SU-DHL-6 (cell line): ENCODE measurements at regions not wholly inside any gene's neighbourhood (a gene's known extent, or its start where the extent isn't known, plus 50 kb on each side); places are given as distances from the start of the nearest gene placed in this dataset.

Source experiments
- H2AFZ ChIP-seq: fragments of 200-600 bp; sonication (generic); 2 replicates; pipeline ENCODE4 v1.6.1; 2014; ENCODE audit warnings: low read depth, mild to moderate bottlenecking, moderate library complexity, mixed read lengths, antibody characterized with exemption, low read length; ENCODE audit not compliant: severe bottlenecking
- H3F3A ChIP-seq: fragments of 200-600 bp; shearing (Covaris generic); 2 replicates; pipeline ENCODE4 v1.6.0; 2016; ENCODE audit warnings: antibody characterized with exemption, mild to moderate bottlenecking; ENCODE audit not compliant: insufficient read depth
- H3K27ac ChIP-seq: fragments of 200-600 bp; sonication (generic); 2 replicates; pipeline ENCODE4 v1.5.1; 2016; ENCODE audit warnings: low read depth, mild to moderate bottlenecking, low read length, moderate library complexity, mixed read lengths
- H3K27me3 ChIP-seq: fragments of 200-600 bp; sonication (generic), shearing (Covaris generic); 2 replicates; pipeline ENCODE4 v1.6.0; 2014; ENCODE audit warnings: mild to moderate bottlenecking, low read length
- H3K36me3 ChIP-seq: fragments of 200-600 bp; sonication (generic); 2 replicates; pipeline ENCODE4 v1.6.1; 2014; ENCODE audit warnings: mild to moderate bottlenecking, low read length, mixed read lengths
- H3K4me2 ChIP-seq: fragments of 300-600, 200-600 bp; shearing (Covaris generic), sonication (generic); 2 replicates; pipeline ENCODE4 v1.6.0; 2014; ENCODE audit warnings: low read length, low read depth, mild to moderate bottlenecking; ENCODE audit not compliant: poor library complexity, severe bottlenecking
- H3K4me3 ChIP-seq: fragments of 200-600 bp; sonication (generic); 2 replicates; pipeline ENCODE4 v1.5.1; 2014; ENCODE audit warnings: antibody characterized with exemption, low read length, mild to moderate bottlenecking, mixed read lengths; ENCODE audit not compliant: insufficient read depth, poor library complexity, severe bottlenecking
- H3K79me2 ChIP-seq: fragments of 200-600 bp; sonication (generic); 2 replicates; pipeline ENCODE4 v1.6.1; 2014; ENCODE audit warnings: mild to moderate bottlenecking, low read length, moderate library complexity; ENCODE audit not compliant: insufficient read depth
- H3K9ac ChIP-seq: fragments of 200-600 bp; sonication (generic); 2 replicates; pipeline ENCODE4 v1.7.0; 2014; ENCODE audit warnings: mild to moderate bottlenecking, low read length
- H3K9me2 ChIP-seq: fragments of 200-600 bp; sonication (generic); replicated peaks from 2 replicates; pipeline ENCODE4 v1.6.1; 2014; ENCODE audit warnings: low read length; ENCODE audit not compliant: insufficient read depth
- H3K9me3 ChIP-seq: fragments of 200-600 bp; sonication (generic); 2 replicates; pipeline ENCODE4 v1.6.1; 2014; ENCODE audit warnings: low read length, mixed read lengths; ENCODE audit not compliant: insufficient read depth
- H4K20me1 ChIP-seq: fragments of 200-600 bp; sonication (generic); 2 replicates; pipeline ENCODE4 v1.6.1; 2014; ENCODE audit warnings: low read depth, mild to moderate bottlenecking, antibody characterized with exemption, low read length, moderate library complexity, mixed read lengths
- CTCF ChIP-seq: fragments of 200-600 bp; sonication (generic); IDR thresholded peaks from one replicate; pipeline ENCODE4 v1.5.1; 2017; ENCODE audit warnings: antibody characterized with exemption, mild to moderate bottlenecking, low read length, moderate library complexity; ENCODE audit not compliant: insufficient read depth, poor library complexity, severe bottlenecking
- EZH2phosphoT487 ChIP-seq: fragments of 200-600 bp; sonication (generic), shearing (Covaris generic); conservative IDR thresholded peaks from 2 replicates; pipeline ENCODE4 v1.6.1; 2018; ENCODE audit warnings: mild to moderate bottlenecking, antibody characterized with exemption, low read length, moderate library complexity, mixed read lengths

- no peak for TF ChIP-seq CTCF
- TF ChIP-seq EZH2phosphoT487, result no peak
- Histone ChIP-seq H3K36me3 (no peaks in the 10 kb centered on the region), H3K79me2 (no peaks in the 10 kb centered on the region), H3K9me3 (no peaks in the 10 kb centered on the region), H3K9ac (no peak overlapping the region), H3K27me3 (no peaks in the 10 kb centered on the region), H3K27ac (no peak overlapping the region), H3K4me2 (no peak overlapping the region), H3F3A (no peaks in the 10 kb centered on the region), H3K9me2 (no peaks in the 10 kb centered on the region), H2AFZ (no peak overlapping the region), H3K4me3 (no peak overlapping the region), H4K20me1 (no peaks in the 10 kb centered on the region)
Observed at GRCh38 chr13:22120646-22121045, 449.8 kb downstream of the FGF9 start.

- H3K9me3 ChIP-seq, result no peaks in the 10 kb centered on the region
- no peak overlapping the region for H3K4me2 ChIP-seq
- no peaks in the 10 kb centered on the region for H3K27me3 ChIP-seq
- TF ChIP-seq EZH2phosphoT487, result no peak
- TF ChIP-seq CTCF, result no peak
- no peak overlapping the region for H2AFZ ChIP-seq
- no peaks in the 10 kb centered on the region for H3K79me2 ChIP-seq
- no peaks in the 10 kb centered on the region for H4K20me1 ChIP-seq
- no peaks in the 10 kb centered on the region for H3K9me2 ChIP-seq
- H3K36me3 ChIP-seq, result no peaks in the 10 kb centered on the region
- no peak overlapping the region for H3K4me3 ChIP-seq
- no peak overlapping the region for H3K9ac ChIP-seq
- no peaks in the 10 kb centered on the region for H3F3A ChIP-seq
- no peak overlapping the region for H3K27ac ChIP-seq
Observed at GRCh38 chr13:22121146-22121739, 450.4 kb downstream of the FGF9 start.

GRCh38 chr13:22126433-22127021 lies 455.7 kb downstream of the FGF9 start:
- no peaks in the 10 kb centered on the region for H3K27me3 ChIP-seq
- H3K9me3 ChIP-seq, result no peaks in the 10 kb centered on the region
- TF ChIP-seq EZH2phosphoT487 (no peak), CTCF (no peak)
- H2AFZ ChIP-seq, result no peak overlapping the region
- H3K9me2 ChIP-seq, result no peaks in the 10 kb centered on the region
- no peak overlapping the region for H3K27ac ChIP-seq
- no peak overlapping the region for H3K4me2 ChIP-seq
- H3F3A ChIP-seq, result no peaks in the 10 kb centered on the region
- no peak overlapping the region for H3K4me3 ChIP-seq
- H3K79me2 ChIP-seq, result no peaks in the 10 kb centered on the region
- no peak overlapping the region for H3K9ac ChIP-seq
- H4K20me1 ChIP-seq, result no peaks in the 10 kb centered on the region
- no peaks in the 10 kb centered on the region for H3K36me3 ChIP-seq
